ENCODE measurements at regions not wholly inside any gene's neighbourhood (a gene's known extent, or its start where the extent isn't known, plus 50 kb on each side); places are given as distances from the start of the nearest gene placed in this dataset.

DNA sequence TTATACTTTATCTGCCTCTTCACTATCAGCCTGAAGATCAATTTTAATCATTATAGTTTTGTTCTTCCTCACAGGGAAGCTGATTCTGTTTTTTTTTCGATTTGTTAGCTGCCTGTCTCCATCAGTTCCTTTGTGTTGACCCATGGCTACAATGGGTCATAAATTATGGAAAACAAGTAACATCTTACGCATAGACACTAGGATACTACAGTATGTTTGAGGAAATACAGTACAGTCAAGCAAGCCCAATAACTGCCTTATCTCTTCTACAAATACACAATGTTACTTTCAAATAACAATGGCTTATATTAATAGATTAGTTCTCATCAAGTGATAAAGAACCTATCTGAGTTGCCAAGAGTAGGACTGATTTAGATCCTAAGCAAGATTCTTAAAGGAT lies 160.5 kb upstream of the FREM1 start:
- TF ChIP-seq, protein P1, sequence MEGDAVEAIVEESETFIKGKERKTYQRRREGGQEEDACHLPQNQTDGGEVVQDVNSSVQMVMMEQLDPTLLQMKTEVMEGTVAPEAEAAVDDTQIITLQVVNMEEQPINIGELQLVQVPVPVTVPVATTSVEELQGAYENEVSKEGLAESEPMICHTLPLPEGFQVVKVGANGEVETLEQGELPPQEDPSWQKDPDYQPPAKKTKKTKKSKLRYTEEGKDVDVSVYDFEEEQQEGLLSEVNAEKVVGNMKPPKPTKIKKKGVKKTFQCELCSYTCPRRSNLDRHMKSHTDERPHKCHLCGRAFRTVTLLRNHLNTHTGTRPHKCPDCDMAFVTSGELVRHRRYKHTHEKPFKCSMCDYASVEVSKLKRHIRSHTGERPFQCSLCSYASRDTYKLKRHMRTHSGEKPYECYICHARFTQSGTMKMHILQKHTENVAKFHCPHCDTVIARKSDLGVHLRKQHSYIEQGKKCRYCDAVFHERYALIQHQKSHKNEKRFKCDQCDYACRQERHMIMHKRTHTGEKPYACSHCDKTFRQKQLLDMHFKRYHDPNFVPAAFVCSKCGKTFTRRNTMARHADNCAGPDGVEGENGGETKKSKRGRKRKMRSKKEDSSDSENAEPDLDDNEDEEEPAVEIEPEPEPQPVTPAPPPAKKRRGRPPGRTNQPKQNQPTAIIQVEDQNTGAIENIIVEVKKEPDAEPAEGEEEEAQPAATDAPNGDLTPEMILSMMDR (optimal IDR thresholded peaks at IDR 0.05 in 1 of 3, IDR thresholded peaks at IDR 0.05 in 1 of 3, conservative IDR thresholded peaks at IDR 0.05 in 1 of 3; ENCODE audit: extremely low read depth in 1 of 3, insufficient read depth in 2 of 3, low read length in 3 of 3) = no peak
- no peak for TF ChIP-seq EZH2 (IDR thresholded peaks at IDR 0.05; ENCODE audit: low read length)
